Keratinocyte (primary cell): ENCODE measurements at regions not wholly inside any gene's neighbourhood (a gene's known extent, or its start where the extent isn't known, plus 50 kb on each side); places are given as distances from the start of the nearest gene placed in this dataset.

ENCODE experiments used
- DNase-seq: peaks from one replicate; pipeline ENCODE4 v3.0.0-alpha.2; 2011; ENCODE audit warnings: low read depth, missing footprints, low spot score
- FAIRE-seq: peaks from 2 replicates; lab custom pipeline; 2011; peaks lifted over from hg19 to GRCh38; lab: Jason Lieb, UNC
- H2AFZ ChIP-seq: 2 replicates; pipeline ENCODE4 v1.6.0; 2012; ENCODE audit warnings: low read length, control low read depth, inconsistent platforms; ENCODE audit not compliant: control insufficient read depth
- H3K27ac ChIP-seq: 2 replicates; pipeline ENCODE4 v1.5.1; 2011; ENCODE audit warnings: low read length; ENCODE audit not compliant: control insufficient read depth, insufficient read depth
- H3K27me3 ChIP-seq: 3 replicates; pipeline ENCODE4 v1.6.0; 2011; ENCODE audit warnings: low read length; ENCODE audit not compliant: control insufficient read depth, insufficient read depth; ENCODE audit errors: extremely low read depth
- H3K36me3 ChIP-seq, 2 experiments: 2 replicates in 1 of 2; 3 replicates in 1 of 2; pipeline ENCODE4 v1.5.1; 2011; ENCODE audit warnings: low read length in 2 of 2, mild to moderate bottlenecking in 1 of 2; ENCODE audit not compliant: control insufficient read depth in 2 of 2, insufficient read depth in 2 of 2; ENCODE audit errors: extremely low read depth in 1 of 2
- H3K4me1 ChIP-seq: 3 replicates; pipeline ENCODE4 v1.5.1; 2011; ENCODE audit warnings: low read length; ENCODE audit not compliant: control insufficient read depth, insufficient read depth; ENCODE audit errors: extremely low read depth
- H3K4me2 ChIP-seq: 3 replicates; pipeline ENCODE4 v1.6.0; 2011; ENCODE audit warnings: low read depth, low read length; ENCODE audit not compliant: control insufficient read depth, insufficient read depth; ENCODE audit errors: extremely low read depth
- H3K4me3 ChIP-seq, 3 experiments: fragments of 200-600 bp in 1 of 3; sonication (generic) in 1 of 3; 2 replicates in 2 of 3; 3 replicates in 1 of 3; pipeline ENCODE4 v1.5.1; 2011 to 2016; ENCODE audit warnings: low read length in 3 of 3, mild to moderate bottlenecking in 3 of 3, control low read depth in 2 of 3, inconsistent platforms in 1 of 3, low read depth in 1 of 3, mixed read lengths in 1 of 3, mixed run types in 1 of 3, moderate library complexity in 1 of 3; ENCODE audit not compliant: control insufficient read depth in 2 of 3, insufficient read depth in 2 of 3; ENCODE audit errors: extremely low read depth in 1 of 3
- H3K79me2 ChIP-seq: 2 replicates; pipeline ENCODE4 v1.6.0; 2012; ENCODE audit warnings: low read length; ENCODE audit not compliant: control insufficient read depth, insufficient read depth
- H3K9ac ChIP-seq: 3 replicates; pipeline ENCODE4 v1.6.0; 2011; ENCODE audit warnings: low read length; ENCODE audit not compliant: control insufficient read depth, insufficient read depth; ENCODE audit errors: extremely low read depth
- H3K9me1 ChIP-seq: 3 replicates; pipeline ENCODE4 v1.6.0; 2011; ENCODE audit warnings: low read length; ENCODE audit not compliant: control insufficient read depth, insufficient read depth; ENCODE audit errors: extremely low read depth
- H3K9me3 ChIP-seq: 2 replicates; pipeline ENCODE4 v1.5.1; 2012; ENCODE audit warnings: low read depth, low read length; ENCODE audit not compliant: control insufficient read depth
- H4K20me1 ChIP-seq: 3 replicates; pipeline ENCODE4 v1.6.0; 2011; ENCODE audit warnings: low read length; ENCODE audit not compliant: control insufficient read depth, insufficient read depth; ENCODE audit errors: extremely low read depth
- CTCF ChIP-seq, 3 experiments: IDR thresholded peaks in 1 of 3; conservative IDR thresholded peaks in 1 of 3; optimal IDR thresholded peaks in 1 of 3; 2 replicates in 2 of 3; 3 replicates in 1 of 3; pipeline versions ENCODE3 to v1.5.1; 2011; ENCODE audit warnings: low read length in 3 of 3, mild to moderate bottlenecking in 3 of 3, moderate library complexity in 2 of 3, control low read depth in 1 of 3, inconsistent platforms in 1 of 3; ENCODE audit not compliant: insufficient read depth in 2 of 3; ENCODE audit errors: extremely low read depth in 1 of 3
- EZH2 ChIP-seq: IDR thresholded peaks from one replicate; pipeline ENCODE4 v1.6.1; 2012; ENCODE audit warnings: inconsistent platforms, mild to moderate bottlenecking, low read length, moderate library complexity
- dilution Hi-C: fragments of 300-500 bp; cut with MboI; formaldehyde crosslinking; loops from one replicate; pipeline ENCODE4 v1.7.0; 2020; ENCODE audit warnings: low sequenced_read_pairs; ENCODE audit not compliant: extremely low pct_ligation_motif_present

GRCh38 chr6:113664909-113665308, 192.2 kb upstream of the MARCKS start:
- Histone ChIP-seq H3K4me2 (no peak overlapping the region), H3K27ac (no peak overlapping the region), H2AFZ (no peak overlapping the region), H3K9me1 (no peaks in the 10 kb centered on the region), H3K9ac (no peak overlapping the region), H3K36me3 (no peaks in the 10 kb centered on the region), H3K79me2 (no peaks in the 10 kb centered on the region), H3K27me3 (no peaks in the 10 kb centered on the region), H3K4me3 (no peak overlapping the region), H3K9me3 (no peaks in the 10 kb centered on the region), H3K4me1 (no peaks in the 10 kb centered on the region), H4K20me1 (no peaks in the 10 kb centered on the region)
- dilution Hi-C loops, result no loop called here
- FAIRE-seq, result no peak
- DNase-seq, result no peak
- TF ChIP-seq CTCF (optimal IDR thresholded peaks at IDR 0.05 in 1 of 3, IDR thresholded peaks at IDR 0.05 in 1 of 3, conservative IDR thresholded peaks at IDR 0.05 in 1 of 3; ENCODE audit: extremely low read depth in 1 of 3, insufficient read depth in 2 of 3, low read length in 3 of 3), result no peak
- TF ChIP-seq EZH2, result no peak

- Histone ChIP-seq H3K27ac (no peak overlapping the region), H3K9ac (no peak overlapping the region), H3K4me1 (peaks cover 5% of the 10 kb centered on the region), H3K9me3 (no peaks in the 10 kb centered on the region), H3K9me1 (no peaks in the 10 kb centered on the region), H2AFZ (no peak overlapping the region), H3K79me2 (no peaks in the 10 kb centered on the region), H3K4me2 (no peak overlapping the region), H3K36me3 (no peaks in the 10 kb centered on the region), H4K20me1 (no peaks in the 10 kb centered on the region), H3K27me3 (no peaks in the 10 kb centered on the region), H3K4me3 (no peak overlapping the region)
- no peak for TF ChIP-seq EZH2
- TF ChIP-seq CTCF (optimal IDR thresholded peaks at IDR 0.05 in 1 of 3, IDR thresholded peaks at IDR 0.05 in 1 of 3, conservative IDR thresholded peaks at IDR 0.05 in 1 of 3; ENCODE audit: extremely low read depth in 1 of 3, insufficient read depth in 2 of 3, low read length in 3 of 3), result no peak
- DNase-seq, result no peak
- dilution Hi-C loops, result no loop called here
- FAIRE-seq, result no peak
These were observed 188.3 kb upstream of the MARCKS start for GRCh38 chr6:113668641-113669408.
